Inferior parietal cortex (tissue), 1 donor: ENCODE measurements at regions not wholly inside any gene's neighbourhood (a gene's known extent, or its start where the extent isn't known, plus 50 kb on each side); places are given as distances from the start of the nearest gene placed in this dataset.
A peak's percentile ranks its signal among the peaks of the same experiment; 100 is the strongest.

ENCODE experiments used
- DNase-seq: peaks from one replicate; pipeline ENCODE4 v3.0.0-alpha.2; 2016; ENCODE audit errors: extremely low spot score

DNA sequence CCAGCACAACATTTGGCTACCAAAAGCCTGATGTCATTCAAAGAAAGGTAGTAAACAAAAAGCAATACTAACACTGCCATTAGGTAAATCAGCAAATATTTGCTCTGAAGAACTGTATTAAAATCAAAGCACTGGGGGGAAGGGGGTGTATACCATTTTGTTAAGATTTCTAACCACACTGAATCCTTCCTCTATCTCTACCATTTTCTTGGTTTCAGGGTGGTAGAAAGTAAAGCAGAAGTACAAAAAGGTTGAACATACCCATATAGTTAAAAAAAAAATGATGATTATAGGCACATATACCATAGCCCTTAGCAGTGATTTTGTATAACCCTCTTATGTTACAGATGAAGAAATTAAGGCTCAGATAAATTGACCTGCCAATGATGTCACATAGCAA lies 437.6 kb downstream of the ZEB2 start:
- no peak for DNase-seq

DNA sequence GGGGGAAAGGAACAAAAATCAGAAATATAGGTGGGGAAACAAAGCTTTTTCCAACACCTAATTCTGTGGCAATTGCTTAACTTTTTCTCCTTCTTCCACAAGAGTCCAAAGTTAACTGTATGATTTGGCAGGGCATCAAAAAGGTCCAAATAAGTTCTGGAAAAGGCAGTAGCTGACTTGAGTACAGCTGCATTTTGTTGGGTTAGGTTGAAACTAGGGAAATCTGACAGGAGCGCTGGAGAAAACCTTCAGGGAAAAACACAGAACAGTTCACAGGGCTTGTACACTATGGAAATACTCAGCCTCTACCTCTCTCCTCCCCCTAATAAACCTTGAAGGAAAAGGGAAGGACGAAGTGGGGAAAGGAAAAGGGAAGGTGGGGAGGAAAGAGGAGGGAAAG lies 438.6 kb downstream of the ZEB2 start:
- no peak for DNase-seq

DNA sequence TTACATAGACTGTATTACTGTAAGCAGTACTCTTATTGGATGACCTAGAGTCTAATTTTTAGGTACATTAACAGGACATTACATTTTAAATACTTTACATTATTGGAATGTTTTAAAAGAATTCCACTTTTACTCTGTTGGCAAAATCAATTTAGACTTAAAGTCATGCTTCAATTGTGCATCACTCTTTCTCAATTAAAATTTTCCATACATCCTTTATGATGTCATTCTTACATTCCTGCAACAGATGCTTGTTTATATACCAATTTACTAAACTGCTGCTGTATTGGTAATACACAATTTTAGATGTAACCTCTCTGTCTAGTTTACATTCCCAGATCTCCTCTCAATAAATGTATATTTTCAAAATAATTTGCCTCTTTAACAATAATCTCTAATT lies 440.1 kb downstream of the ZEB2 start:
- DNase-seq: no peak

DNA sequence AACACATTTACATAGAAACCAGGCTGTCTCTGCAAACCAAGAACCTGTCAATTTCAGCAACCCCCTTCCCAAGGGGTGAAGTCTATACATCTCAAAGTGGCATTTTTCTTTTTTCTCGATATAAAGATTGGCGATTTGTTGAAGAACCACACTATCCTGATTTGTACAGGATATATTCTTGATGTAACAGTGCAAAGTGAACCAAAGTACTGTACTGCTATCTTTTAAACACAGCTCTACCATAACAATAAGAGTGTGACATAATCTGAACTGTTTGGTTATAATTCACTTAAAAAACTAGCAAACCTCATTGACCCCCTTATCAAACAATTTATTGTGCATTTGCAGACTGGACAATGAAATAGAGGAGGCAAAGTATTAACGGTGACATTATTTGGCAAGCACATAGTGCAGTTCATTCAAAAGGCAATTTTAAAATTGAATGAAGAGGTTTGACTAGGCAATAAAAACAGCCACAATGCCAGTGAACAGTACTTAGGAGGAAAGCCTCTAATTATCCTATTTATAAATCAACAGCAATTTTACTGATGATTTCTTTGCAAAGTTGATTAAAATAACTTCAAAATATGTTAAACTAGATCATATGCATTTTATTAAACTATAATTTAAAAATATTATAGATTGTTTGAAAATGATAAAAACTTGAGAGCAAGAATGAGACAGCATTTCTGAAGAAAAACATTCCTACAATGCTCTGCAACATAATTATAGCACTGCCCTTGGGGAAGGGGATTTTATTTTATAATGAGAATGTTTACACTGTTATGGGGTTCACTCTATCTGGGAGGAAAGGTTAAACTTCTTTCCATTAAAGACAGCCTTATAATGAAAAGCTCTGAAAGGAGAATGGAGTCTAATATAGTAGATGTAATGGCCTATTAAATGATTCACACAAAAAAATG lies 440.9 kb downstream of the ZEB2 start:
- no peak for DNase-seq

DNA sequence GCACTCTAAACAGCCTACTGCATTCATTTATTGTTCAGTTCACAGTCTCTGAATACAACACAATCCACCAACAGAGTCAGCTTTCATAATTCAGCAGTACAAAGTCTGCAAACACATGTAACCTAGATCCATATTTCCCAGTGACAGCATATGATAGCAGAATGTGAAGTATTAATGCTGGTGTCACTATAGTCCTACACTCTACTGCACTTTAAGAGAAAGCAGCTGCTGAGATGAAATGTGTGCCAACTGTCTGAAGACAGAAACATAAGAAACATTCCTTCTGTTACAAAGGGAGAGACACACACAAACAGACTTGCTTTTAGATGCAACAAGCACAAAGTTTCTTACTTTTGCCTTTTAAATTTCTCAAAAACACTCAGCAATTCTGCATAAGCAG lies 441.8 kb downstream of the ZEB2 start:
- DNase-seq: peak; percentile 55

GRCh38 chr2:144074450-144074849 lies 445.5 kb downstream of the ZEB2 start:
- DNase-seq: no peak

GRCh38 chr2:144071461-144071860 lies 448.5 kb downstream of the ZEB2 start:
- DNase-seq: no peak

DNA sequence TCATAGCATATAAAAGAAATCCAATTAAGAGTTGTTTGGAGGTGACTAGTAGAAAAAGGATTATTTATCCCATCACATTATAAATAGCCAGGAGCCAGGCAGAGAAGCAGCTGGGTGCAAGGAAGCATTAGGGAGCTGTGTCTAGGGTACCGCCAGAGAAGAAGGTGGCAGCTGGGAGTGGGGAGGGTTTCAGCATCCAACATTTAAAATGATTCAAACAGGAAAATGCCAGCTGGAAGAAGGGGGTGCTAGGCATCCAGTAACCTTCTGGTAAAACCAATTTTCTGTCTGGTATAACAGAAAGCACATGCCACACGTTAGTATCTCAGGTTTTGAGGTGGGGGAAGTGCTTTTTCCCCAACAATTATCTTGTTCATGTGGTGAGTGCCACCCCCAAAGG lies 452.4 kb downstream of the ZEB2 start:
- no peak for DNase-seq

GRCh38 chr2:144063602-144064001 lies 456.3 kb downstream of the ZEB2 start:
- DNase-seq: no peak

DNA sequence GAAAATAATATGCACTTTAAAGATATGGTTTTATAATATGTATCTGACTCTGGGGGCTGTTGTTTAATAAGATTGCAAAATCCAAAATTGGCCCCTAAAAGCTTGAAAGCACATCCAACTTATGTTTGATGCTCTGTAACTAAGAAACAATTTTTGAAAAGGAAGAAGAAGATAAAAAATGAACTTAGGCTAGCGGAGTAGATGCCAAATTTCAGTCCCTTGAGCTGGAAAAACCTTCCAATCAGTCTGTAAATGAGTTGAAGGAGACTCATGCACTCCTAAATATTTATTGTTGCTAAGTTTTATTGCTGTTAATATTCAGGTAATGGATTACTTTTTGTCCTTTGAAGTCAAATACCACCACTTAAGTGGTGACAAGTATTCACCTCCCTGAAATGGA lies 465.0 kb downstream of the ZEB2 start:
- DNase-seq: no peak

DNA sequence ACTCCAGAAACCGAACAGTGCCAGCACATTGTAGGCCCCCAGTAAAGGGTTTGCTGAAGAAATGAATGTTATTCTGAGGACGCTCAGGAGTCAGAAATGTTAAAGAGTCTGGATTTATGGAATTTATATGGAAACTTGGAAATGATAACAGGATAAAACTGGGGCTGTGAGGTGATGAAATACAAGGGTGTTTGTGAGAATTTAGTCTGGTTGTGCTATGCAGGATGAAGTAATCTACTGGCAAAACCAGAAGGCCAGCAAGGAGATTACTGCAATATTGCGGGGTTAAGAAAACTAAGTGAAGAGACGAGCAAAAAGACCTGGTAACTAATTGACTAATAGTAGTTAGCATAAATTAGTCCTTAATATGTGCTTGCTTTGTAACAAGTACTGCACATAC lies 467.8 kb downstream of the ZEB2 start:
- no peak for DNase-seq

DNA sequence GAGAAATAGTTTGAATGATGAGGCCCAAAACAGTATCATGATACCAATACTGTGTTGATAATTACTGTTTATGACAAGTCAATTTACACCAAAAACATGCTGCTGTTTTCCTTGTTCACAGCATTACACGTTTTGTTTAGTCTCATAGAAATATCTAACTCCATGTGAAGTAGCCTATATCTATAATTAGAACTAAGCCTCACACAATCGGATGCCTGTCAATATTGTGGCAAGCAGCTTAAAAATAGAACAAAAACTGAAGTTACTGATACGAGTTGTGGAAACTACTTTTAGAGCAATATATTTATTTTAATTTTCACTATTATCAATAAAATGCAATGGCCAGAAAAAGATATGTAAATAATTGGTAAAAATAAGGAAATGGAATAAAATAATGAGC lies 470.8 kb downstream of the ZEB2 start:
- DNase-seq: no peak

DNA sequence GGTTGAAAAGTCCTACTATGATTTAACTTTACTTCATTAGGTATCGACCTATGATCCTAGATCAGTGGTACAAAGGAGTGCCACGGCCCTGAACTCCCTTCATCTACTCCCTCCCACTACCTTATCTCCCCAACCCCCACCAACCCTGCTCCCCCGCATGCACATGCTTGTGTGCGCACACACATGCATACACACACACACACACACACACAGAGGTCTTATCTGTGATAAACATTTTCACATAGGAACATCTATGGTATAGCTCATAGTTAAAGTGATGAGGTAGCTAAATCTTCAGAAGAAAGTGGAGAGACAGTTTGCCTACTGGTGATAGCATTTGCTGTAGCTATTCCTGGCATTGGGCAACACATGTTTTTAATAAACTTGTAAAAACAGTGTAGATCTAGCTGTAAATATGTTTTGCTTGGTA lies 471.3 kb downstream of the ZEB2 start:
- DNase-seq: no peak

DNA sequence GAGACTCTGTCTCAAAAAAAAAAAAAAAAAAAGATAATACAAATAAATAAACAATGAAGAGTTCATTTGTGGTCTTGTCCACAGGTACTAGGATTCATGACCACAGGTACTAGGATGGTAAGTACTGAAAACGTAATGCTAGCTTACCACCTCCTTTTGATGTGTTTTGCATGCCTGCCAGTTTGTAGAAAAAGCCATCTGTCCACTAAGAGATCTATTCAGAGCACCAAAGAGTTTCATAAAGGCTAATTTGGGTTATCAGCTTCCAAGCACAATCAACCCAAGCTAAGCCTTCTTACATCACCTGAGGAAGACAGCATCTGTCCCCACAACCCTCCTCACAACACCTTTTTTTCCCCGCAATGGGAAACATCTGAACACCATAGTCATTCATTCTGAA lies 477.2 kb downstream of the ZEB2 start:
- no peak for DNase-seq

DNA sequence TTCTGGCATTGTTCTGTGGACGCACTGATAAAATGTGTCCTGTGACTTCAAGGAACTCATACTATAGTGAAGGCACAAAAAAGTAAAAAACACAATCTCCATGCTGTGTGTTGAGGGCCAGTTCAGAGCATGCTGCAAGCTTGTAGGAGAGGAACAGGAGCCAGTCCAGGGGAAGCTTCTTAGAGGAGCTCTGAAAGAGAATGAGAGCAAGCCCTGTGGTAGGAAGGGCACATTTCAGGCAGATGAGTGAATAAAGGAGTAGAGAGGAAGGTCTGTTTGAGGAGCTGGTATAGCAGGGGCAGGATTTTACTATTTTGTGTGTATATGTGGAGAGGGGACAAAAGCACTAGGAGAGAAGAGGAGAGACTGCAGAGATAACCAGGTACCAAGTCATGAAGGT lies 478.3 kb downstream of the ZEB2 start:
- DNase-seq: no peak

- DNase-seq: no peak
Observed at GRCh38 chr2:144040834-144041233, 479.1 kb downstream of the ZEB2 start.

DNA sequence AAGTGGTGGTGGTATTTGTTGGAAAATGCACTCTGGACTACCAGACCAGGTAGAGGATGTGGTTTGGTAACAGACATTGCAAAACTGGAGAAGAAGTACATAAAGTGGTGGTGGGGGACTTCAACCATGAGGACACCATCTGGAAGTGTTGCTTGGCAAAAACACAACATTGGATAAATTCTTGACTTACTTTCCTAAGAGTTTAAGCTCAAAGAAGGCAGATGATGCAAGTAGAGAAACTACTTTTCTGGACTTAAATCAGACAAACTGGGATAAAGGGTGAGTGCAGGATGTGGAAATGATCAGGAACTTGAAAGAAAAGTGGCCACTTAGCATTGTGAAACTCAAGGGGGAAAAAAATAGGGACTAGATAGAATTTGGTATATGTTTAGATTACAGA lies 487.4 kb downstream of the ZEB2 start:
- DNase-seq: no peak

DNA sequence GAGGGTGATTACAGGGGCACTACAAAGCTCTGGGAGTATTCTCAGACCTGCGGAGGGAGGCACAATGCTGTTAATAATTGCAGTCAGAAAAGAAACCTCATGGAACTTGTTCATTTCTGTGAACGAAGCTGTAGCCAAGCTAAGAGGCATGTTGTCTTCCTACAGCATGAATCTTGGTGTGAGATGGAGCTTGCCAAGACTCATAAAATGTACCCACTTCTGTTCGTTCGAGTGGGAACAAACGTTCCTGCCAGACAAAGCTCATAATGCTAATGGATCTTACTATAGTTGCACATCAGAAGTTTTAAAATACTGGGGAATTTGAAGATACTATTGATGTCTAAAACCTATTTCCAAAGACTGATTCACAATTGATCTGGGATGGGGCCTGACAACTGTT lies 489.1 kb downstream of the ZEB2 start:
- peak; percentile 41 for DNase-seq

DNA sequence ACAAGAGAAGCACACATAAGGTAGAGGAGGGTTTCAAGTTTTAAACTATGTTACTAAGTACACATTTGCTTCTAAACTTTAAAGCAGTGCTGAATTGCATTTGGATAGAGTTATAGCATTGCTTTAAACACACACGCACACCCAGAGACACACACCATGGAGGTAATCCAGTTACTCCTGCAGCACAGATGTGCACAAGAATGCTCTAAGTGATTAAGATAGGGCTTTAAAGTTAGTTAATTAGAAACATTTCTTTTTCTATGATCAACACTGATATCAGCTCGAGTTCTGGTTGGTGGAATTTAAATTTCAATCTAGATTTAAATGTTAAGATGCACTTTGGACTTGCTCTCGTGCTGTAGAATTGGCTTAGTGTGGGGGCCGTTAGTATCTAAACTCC lies 492.3 kb downstream of the ZEB2 start:
- DNase-seq: no peak

DNA sequence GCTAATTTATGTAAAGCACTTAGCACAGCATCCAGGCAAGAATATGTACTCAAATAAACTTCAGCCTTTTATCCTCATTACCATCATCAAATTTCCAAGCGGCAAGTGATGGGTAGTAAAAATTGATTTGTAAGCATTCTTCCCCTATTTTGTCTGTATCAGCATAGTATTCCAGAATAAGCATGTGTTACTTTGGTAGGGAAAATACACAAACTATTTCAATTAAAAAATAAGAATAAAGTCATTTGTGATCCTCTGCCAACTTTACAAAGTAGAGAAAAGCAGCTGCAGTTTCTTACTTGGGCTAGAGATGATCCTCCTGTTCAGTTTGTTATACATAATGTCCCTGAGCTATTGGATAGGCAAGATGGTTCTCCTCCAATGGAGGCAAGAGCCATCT lies 493.2 kb downstream of the ZEB2 start:
- DNase-seq: no peak

DNA sequence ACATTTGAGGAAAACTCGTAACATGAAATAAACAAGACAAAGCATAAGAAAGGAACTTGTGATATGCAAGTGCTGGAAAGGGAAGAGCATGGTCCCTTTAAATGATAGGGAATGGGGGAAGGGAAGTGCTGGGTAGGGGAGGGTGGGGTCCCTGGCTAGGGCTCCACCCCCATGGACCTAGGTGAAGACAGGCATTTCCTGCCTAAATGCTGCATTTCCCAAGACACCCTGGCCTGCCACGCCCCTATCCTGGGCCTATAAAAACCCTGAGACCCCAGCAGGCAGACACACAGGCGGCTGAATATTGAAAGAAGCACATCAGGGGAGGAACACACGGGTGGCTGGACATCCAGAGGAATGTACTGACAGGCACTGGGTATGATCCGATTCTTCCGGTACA lies 499.9 kb downstream of the ZEB2 start:
- no peak for DNase-seq

GRCh38 chr2:144015655-144016245 lies 504.2 kb downstream of the ZEB2 start:
- DNase-seq: no peak

DNA sequence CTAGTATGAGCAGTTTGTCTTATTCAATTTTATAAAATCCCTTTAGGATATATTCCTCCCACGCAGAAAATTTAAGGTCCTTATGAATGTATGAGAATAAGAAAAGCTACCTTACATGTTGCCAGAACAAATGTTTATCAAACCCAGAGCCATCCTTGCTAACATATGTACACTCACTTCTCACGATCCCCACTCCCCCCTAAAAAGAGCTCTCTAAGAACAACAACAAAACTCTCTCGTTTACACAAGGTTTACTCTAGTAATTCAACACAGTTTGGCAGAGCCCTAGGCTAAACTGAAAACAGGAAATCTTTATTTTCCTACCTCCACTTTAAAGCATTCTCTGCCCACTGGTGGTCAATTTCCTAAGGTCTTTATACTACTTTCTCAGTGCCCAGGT lies 504.9 kb downstream of the ZEB2 start:
- no peak for DNase-seq

DNA sequence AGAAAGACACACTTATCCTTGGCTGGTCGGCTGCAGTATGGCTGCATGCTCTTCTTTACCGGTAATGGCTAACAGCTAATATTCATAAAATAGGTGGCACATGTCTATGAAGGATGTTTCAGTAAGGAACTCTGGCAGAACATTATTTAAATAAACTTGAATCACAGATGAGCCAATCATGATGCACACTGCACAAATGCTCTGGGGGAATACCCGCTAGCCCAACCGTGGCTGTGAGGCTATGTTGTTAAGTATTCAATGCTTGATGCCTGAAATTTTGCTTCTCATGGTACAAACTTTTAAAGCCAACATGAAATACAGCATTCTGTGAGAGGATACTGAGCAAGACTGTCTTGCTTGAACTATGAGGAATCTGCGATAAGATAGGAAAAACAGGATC lies 505.8 kb downstream of the ZEB2 start:
- DNase-seq: no peak
